Panc1 (cell line): ENCODE measurements at regions not wholly inside any gene's neighbourhood (a gene's known extent, or its start where the extent isn't known, plus 50 kb on each side); places are given as distances from the start of the nearest gene placed in this dataset.

Source experiments
- ATAC-seq: fragments of 200-7000 bp; cut with Tn5 transposase; 2 replicates; pipeline ENCODE4 v1.9.1; 2020; ENCODE audit warnings: mild to moderate bottlenecking, moderate library complexity
- BruUV-seq: library from RNA; stranded (reverse); fragments of 400-500 nt; replicated peaks from 2 replicates; lab custom pipeline; 2021; lab: Mats Ljungman, UMichigan
- CTCF ChIA-PET: fragments of 300-600 bp; sonication (Branson Sonifier 250); formaldehyde crosslinking; loops from one replicate; lab custom pipeline; 2022; ENCODE audit warnings: antibody characterized with exemption; lab: Charles Lee
- POLR2A ChIA-PET: fragments of 300-600 bp; sonication (Branson Sonifier 250); formaldehyde crosslinking; loops from one replicate; lab custom pipeline; 2022; ENCODE audit warnings: antibody characterized with exemption; lab: Charles Lee
- DNase-seq: peaks from one replicate; pipeline ENCODE4 v3.0.0-alpha.2; 2010; ENCODE audit warnings: low read depth, low spot score
- H3K27ac ChIP-seq: 2 replicates; pipeline ENCODE4 v1.5.1; 2011; ENCODE audit warnings: mild to moderate bottlenecking, low read length, inconsistent platforms
- H3K27me3 ChIP-seq: fragments of 200-500 bp; sonication (Bioruptor generic); 2 replicates; pipeline ENCODE4 v1.6.0; 2014; ENCODE audit warnings: low read length, inconsistent platforms; ENCODE audit not compliant: control insufficient read depth, insufficient read depth
- H3K36me3 ChIP-seq: fragments of 200-500 bp; sonication (Bioruptor generic); 2 replicates; pipeline ENCODE4 v1.5.1; 2014; ENCODE audit warnings: inconsistent platforms, mild to moderate bottlenecking, low read length, moderate library complexity; ENCODE audit not compliant: control insufficient read depth, insufficient read depth
- H3K4me1 ChIP-seq: 2 replicates; pipeline ENCODE4 v1.5.1; 2011; ENCODE audit warnings: inconsistent platforms, mild to moderate bottlenecking, low read length, moderate library complexity; ENCODE audit not compliant: control insufficient read depth, insufficient read depth
- H3K4me3 ChIP-seq, 2 experiments: 2 replicates each; pipeline ENCODE4 v1.5.1; 2011 to 2012; ENCODE audit warnings: low read depth in 2 of 2, low read length in 2 of 2, mild to moderate bottlenecking in 2 of 2, inconsistent platforms in 1 of 2, moderate library complexity in 1 of 2
- H3K9me3 ChIP-seq: fragments of 200-500 bp; sonication (Bioruptor generic); 2 replicates; pipeline ENCODE4 v1.5.1; 2014; ENCODE audit warnings: low read depth, mild to moderate bottlenecking, inconsistent platforms, low read length, moderate library complexity; ENCODE audit not compliant: control insufficient read depth, insufficient read depth
- POLR2AphosphoS5 ChIP-seq: IDR thresholded peaks from 2 replicates; pipeline ENCODE4 v1.6.1; 2012; ENCODE audit warnings: mild to moderate bottlenecking, low read depth, low read length, moderate library complexity
- SIN3A ChIP-seq: IDR thresholded peaks from 2 replicates; pipeline ENCODE4 v1.6.1; 2012; ENCODE audit warnings: low read depth, mild to moderate bottlenecking, low read length, moderate library complexity, borderline replicate concordance; ENCODE audit not compliant: insufficient read depth
- TCF7L2 ChIP-seq: IDR thresholded peaks from 2 replicates; pipeline ENCODE4 v1.6.1; 2011; ENCODE audit warnings: mild to moderate bottlenecking, low read depth, low read length, inconsistent platforms
- in situ Hi-C: cut with HindIII; loops from 2 replicates; pipeline ENCODE4 v1.10.0; 2016; ENCODE audit warnings: low sequenced_read_pairs, low pct_unique_long_range_greater_than_20kb
- intact Hi-C: fragments of 100-400 bp; cut with micrococcal nuclease; formaldehyde crosslinking; loops from one replicate; pipeline ENCODE4 v1.10.0; 2022; ENCODE audit not compliant: unreplicated experiment
- TF ChIP-seq, protein P1 (sequence below), 2 experiments: IDR thresholded peaks; 2 replicates each; pipeline ENCODE4 v1.6.1; 2011 to 2012; ENCODE audit warnings: low read depth in 2 of 2, control low read depth in 1 of 2, low read length in 1 of 2, mild to moderate bottlenecking in 1 of 2, moderate library complexity in 1 of 2; ENCODE audit not compliant: insufficient read depth in 1 of 2
- TF ChIP-seq, protein P2 (sequence below): fragments of 450-650 bp; IDR thresholded peaks from 2 replicates; pipeline ENCODE4 v1.5.1; 2017; ENCODE audit warnings: mild to moderate bottlenecking

DNA sequence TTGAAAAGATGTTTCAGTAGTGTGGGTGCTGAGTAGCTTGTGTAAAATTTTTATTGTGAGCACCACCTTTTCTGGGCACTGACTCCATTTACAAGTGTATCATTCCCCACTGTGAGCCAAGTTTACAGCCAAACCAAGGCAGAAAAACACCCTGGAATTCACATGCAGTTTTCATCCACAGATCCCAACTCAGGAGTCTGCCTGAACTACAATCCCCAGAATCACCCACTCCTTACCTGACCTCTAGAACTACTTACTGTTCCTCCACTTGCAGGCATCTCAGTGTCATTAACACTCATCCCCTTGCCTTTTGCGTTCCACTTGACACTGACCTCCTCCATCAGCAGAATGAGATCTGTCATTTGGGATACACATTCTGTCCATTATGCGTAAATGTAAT, 2042.6 kb upstream of the CDH6 start:
- ChIA-PET POLR2A (no interaction called here), CTCF (no interaction called here)
- no peaks in the 10 kb centered on the region for H3K27me3 ChIP-seq
- no TSS peak for BruUV-seq
- in situ Hi-C loops (no loop called here), intact Hi-C loops (no loop called here)
- H3K36me3 ChIP-seq, result no peaks in the 10 kb centered on the region
- no peaks in the 10 kb centered on the region for H3K4me1 ChIP-seq
- ATAC-seq (no peak), DNase-seq (no peak)
- TF ChIP-seq, protein P1, sequence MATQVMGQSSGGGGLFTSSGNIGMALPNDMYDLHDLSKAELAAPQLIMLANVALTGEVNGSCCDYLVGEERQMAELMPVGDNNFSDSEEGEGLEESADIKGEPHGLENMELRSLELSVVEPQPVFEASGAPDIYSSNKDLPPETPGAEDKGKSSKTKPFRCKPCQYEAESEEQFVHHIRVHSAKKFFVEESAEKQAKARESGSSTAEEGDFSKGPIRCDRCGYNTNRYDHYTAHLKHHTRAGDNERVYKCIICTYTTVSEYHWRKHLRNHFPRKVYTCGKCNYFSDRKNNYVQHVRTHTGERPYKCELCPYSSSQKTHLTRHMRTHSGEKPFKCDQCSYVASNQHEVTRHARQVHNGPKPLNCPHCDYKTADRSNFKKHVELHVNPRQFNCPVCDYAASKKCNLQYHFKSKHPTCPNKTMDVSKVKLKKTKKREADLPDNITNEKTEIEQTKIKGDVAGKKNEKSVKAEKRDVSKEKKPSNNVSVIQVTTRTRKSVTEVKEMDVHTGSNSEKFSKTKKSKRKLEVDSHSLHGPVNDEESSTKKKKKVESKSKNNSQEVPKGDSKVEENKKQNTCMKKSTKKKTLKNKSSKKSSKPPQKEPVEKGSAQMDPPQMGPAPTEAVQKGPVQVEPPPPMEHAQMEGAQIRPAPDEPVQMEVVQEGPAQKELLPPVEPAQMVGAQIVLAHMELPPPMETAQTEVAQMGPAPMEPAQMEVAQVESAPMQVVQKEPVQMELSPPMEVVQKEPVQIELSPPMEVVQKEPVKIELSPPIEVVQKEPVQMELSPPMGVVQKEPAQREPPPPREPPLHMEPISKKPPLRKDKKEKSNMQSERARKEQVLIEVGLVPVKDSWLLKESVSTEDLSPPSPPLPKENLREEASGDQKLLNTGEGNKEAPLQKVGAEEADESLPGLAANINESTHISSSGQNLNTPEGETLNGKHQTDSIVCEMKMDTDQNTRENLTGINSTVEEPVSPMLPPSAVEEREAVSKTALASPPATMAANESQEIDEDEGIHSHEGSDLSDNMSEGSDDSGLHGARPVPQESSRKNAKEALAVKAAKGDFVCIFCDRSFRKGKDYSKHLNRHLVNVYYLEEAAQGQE (IDR thresholded peaks at IDR 0.05; ENCODE audit: insufficient read depth in 1 of 2, low read depth in 2 of 2, low read length in 1 of 2), result no peak
- TF ChIP-seq TCF7L2 (no peak), SIN3A (no peak), POLR2AphosphoS5 (no peak)
- TF ChIP-seq, protein P2, sequence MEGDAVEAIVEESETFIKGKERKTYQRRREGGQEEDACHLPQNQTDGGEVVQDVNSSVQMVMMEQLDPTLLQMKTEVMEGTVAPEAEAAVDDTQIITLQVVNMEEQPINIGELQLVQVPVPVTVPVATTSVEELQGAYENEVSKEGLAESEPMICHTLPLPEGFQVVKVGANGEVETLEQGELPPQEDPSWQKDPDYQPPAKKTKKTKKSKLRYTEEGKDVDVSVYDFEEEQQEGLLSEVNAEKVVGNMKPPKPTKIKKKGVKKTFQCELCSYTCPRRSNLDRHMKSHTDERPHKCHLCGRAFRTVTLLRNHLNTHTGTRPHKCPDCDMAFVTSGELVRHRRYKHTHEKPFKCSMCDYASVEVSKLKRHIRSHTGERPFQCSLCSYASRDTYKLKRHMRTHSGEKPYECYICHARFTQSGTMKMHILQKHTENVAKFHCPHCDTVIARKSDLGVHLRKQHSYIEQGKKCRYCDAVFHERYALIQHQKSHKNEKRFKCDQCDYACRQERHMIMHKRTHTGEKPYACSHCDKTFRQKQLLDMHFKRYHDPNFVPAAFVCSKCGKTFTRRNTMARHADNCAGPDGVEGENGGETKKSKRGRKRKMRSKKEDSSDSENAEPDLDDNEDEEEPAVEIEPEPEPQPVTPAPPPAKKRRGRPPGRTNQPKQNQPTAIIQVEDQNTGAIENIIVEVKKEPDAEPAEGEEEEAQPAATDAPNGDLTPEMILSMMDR, result no peak
- no peak overlapping the region for H3K4me3 ChIP-seq
- no peaks in the 10 kb centered on the region for H3K9me3 ChIP-seq
- H3K27ac ChIP-seq, result no peak overlapping the region

DNA sequence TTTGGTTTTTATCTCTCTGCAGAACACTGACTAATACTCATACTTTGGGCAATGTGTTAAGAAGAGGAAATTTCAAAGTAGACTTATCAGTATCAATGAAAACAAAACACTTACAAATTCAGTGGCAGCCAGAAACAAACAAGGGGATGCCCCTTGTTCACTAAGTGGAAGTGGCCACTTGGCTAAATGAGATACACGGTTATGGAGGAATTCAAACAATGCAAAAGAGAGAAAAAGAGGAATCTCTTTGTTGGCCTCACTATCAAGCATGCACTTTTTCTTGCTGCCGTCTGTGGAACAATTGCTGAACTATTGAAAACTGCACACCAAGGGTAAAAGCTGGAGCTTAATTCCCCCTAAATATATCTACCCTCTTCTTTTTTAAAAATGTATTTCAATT, 2044.9 kb upstream of the CDH6 start:
- H3K36me3 ChIP-seq, result no peaks in the 10 kb centered on the region
- in situ Hi-C loops (no loop called here), intact Hi-C loops (no loop called here)
- H3K4me1 ChIP-seq, result no peaks in the 10 kb centered on the region
- H3K4me3 ChIP-seq, result no peak overlapping the region
- no peak overlapping the region for H3K27ac ChIP-seq
- no peaks in the 10 kb centered on the region for H3K27me3 ChIP-seq
- DNase-seq (no peak), ATAC-seq (no peak)
- no TSS peak for BruUV-seq
- H3K9me3 ChIP-seq, result no peaks in the 10 kb centered on the region
- ChIA-PET CTCF (no interaction called here), POLR2A (no interaction called here)
- TF ChIP-seq TCF7L2 (no peak), SIN3A (no peak), POLR2AphosphoS5 (no peak)
- TF ChIP-seq, protein P1 (IDR thresholded peaks at IDR 0.05; ENCODE audit: insufficient read depth in 1 of 2, low read depth in 2 of 2, low read length in 1 of 2), result no peak
- TF ChIP-seq, protein P2, result no peak
